Muscle layer of duodenum (tissue), 2 donors: ENCODE measurements at regions not wholly inside any gene's neighbourhood (a gene's known extent, or its start where the extent isn't known, plus 50 kb on each side); places are given as distances from the start of the nearest gene placed in this dataset.

Experiments
- H3K27ac ChIP-seq: one replicate; pipeline ENCODE4 v1.7.0; 2013; ENCODE audit warnings: mild to moderate bottlenecking, low read length
- H3K27me3 ChIP-seq: one replicate; pipeline ENCODE4 v1.7.0; 2013; ENCODE audit warnings: low read depth, mild to moderate bottlenecking, control low read depth, low read length
- H3K36me3 ChIP-seq, 2 donors: one replicate each; pipeline ENCODE4 v1.7.0; 2013; ENCODE audit warnings: low read length in 2 of 2, control low read depth in 1 of 2, mild to moderate bottlenecking in 1 of 2; ENCODE audit not compliant: insufficient read depth in 2 of 2, control insufficient read depth in 1 of 2
- H3K4me1 ChIP-seq, 2 donors: one replicate each; pipeline ENCODE4 v1.7.0; 2013; ENCODE audit warnings: low read length in 2 of 2, mild to moderate bottlenecking in 2 of 2, control low read depth in 1 of 2, moderate library complexity in 1 of 2; ENCODE audit not compliant: insufficient read depth in 2 of 2, control insufficient read depth in 1 of 2
- H3K4me3 ChIP-seq, 2 donors: one replicate each; pipeline ENCODE4 v1.7.0; 2013; ENCODE audit warnings: low read length in 2 of 2, low read depth in 1 of 2, mild to moderate bottlenecking in 1 of 2
- H3K9me3 ChIP-seq, 2 donors: one replicate each; pipeline ENCODE4 v1.7.0; 2013; ENCODE audit warnings: low read length in 2 of 2, control low read depth in 1 of 2, mild to moderate bottlenecking in 1 of 2; ENCODE audit not compliant: control insufficient read depth in 1 of 2
- donor health status: healthy.

- no peaks in the 10 kb centered on the region for H3K36me3 ChIP-seq
These were observed 135.3 kb downstream of the ADSS2 start for GRCh38 chr1:244316407-244316806.

GRCh38 chr1:244316986-244317655, 134.6 kb downstream of the ADSS2 start:
- Histone ChIP-seq H3K4me3 (no peak overlapping the region), H3K36me3 (no peaks in the 10 kb centered on the region), H3K27ac (no peak overlapping the region), H3K9me3 (no peaks in the 10 kb centered on the region), H3K4me1 (peaks cover 0 to 3% of the 10 kb centered on the region in 2 donors), H3K27me3 (no peaks in the 10 kb centered on the region)

More at GRCh38 chr1:244316407-244316806, 135.3 kb downstream of the ADSS2 start:
- no peak overlapping the region for H3K4me3 ChIP-seq
- no peaks in the 10 kb centered on the region for H3K9me3 ChIP-seq
- no peaks in the 10 kb centered on the region for H3K27me3 ChIP-seq
- no peak overlapping the region for H3K27ac ChIP-seq
- no peaks in the 10 kb centered on the region for H3K4me1 ChIP-seq

DNA sequence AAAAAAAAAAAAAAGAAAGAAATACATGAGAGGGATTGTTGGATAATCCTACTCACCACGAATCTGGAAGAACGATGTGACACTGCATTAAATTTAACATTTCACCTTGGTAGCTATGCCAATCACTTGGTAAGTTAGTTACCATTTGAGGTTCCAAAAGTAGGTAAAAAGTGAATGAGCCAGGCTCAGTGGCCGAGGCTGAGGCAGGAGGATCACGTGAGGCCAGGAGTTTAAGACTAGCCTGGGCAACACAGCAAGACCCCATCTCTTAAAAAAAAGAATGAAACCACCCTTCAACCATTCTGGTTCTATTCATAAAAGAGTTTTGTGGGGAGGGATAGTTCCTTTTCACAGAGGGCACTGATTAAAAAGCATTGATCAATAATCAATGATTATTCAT, 133.6 kb downstream of the ADSS2 start:
- Histone ChIP-seq H3K27me3 (no peaks in the 10 kb centered on the region), H3K27ac (no peak overlapping the region), H3K4me1 (peaks cover 5 to 9% of the 10 kb centered on the region in 2 donors), H3K36me3 (no peaks in the 10 kb centered on the region), H3K9me3 (no peaks in the 10 kb centered on the region), H3K4me3 (no peak overlapping the region)

DNA sequence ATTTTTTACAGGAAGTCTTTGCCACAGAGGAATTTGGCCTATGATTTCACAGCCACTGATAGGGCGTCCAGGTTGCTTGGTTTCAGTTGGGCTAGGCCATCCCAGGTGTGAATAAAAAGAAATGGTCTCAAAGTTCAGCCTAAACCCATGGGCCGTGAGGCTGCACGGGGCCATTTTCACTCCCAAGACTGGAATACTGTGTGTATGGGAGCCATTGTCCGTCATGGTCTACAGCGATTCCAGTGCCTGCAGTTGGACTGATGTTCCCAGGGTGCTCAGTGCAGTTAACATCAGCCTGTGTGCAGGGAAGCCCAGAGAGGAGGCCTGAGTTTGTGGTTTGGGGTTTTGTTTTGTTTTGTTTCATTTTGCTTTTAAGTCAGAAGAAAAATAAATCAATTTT, 133.2 kb downstream of the ADSS2 start:
- no peaks in the 10 kb centered on the region for H3K36me3 ChIP-seq
- no peaks in the 10 kb centered on the region for H3K9me3 ChIP-seq
- H3K4me1 ChIP-seq = peaks cover 5 to 9% of the 10 kb centered on the region in 2 donors
- no peak overlapping the region for H3K27ac ChIP-seq
- H3K27me3 ChIP-seq = no peaks in the 10 kb centered on the region
- no peak overlapping the region for H3K4me3 ChIP-seq

- no peaks in the 10 kb centered on the region for H3K27me3 ChIP-seq
- peaks cover 5 to 9% of the 10 kb centered on the region in 2 donors for H3K4me1 ChIP-seq
- H3K36me3 ChIP-seq = no peaks in the 10 kb centered on the region
- H3K4me3 ChIP-seq = no peak overlapping the region
- H3K9me3 ChIP-seq = no peaks in the 10 kb centered on the region
- peak overlapping the region; percentile 17 for H3K27ac ChIP-seq
These were observed 132.2 kb downstream of the ADSS2 start for GRCh38 chr1:244319283-244320132.

DNA sequence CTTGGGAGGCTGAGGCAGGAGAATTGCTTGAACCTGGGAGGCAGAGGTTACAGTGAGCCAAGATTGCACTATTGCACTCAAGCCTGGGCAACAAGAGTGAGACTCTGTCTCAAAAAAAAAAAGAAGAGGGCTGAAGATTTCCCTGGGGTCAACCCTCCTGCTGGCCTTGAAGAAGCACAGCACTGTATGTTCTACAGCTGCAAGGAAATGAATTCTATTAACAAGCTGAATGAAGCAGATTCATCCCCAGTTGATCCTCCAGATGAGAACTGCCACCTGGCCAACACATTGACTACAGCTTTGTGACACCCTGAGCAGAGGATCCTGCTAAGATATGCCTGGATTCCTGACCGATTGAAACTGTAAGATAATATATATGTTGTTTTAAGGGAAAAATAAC, 129.5 kb downstream of the ADSS2 start:
- H3K4me3 ChIP-seq = no peak overlapping the region
- no peaks in the 10 kb centered on the region for H3K9me3 ChIP-seq
- H3K27me3 ChIP-seq = no peaks in the 10 kb centered on the region
- peaks cover 5 to 9% of the 10 kb centered on the region in 2 donors for H3K4me1 ChIP-seq
- H3K27ac ChIP-seq = no peak overlapping the region
- H3K36me3 ChIP-seq = no peaks in the 10 kb centered on the region

DNA sequence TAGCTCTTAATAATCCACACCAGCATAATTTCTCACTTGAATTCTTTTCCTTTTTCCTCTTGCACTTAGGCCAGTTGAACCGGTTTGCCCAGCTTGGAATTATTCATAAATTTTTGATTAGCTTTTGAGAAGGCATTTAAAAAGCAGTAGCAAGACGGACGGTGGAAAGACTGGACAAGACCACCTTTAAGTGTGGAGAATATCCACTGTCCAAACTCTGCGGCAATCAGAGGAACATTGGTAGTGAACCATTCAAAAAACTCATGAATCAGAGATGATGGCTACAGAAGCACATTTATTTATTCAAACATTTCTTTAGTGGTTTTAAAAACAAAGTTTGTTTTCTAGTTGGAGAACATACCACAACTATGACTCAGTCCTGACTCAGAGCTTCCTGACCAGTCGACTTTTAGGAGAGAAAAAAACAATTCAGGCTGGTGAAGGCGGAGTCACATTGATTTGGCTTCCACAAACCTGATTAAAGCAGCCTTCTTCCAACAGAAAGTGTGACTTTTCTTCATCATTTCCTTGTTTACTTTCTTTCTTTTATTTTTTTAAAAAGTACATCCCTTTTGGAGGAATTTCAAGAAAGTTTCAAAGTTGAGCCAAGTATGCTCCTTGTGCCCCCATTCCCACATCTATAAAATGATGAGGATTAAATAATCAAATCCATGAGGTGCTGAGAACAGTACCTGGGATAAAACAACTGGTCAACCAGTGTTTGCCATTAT, 128.8 kb downstream of the ADSS2 start:
- Histone ChIP-seq H3K27ac (peak overlapping the region; percentile 77), H3K27me3 (no peaks in the 10 kb centered on the region), H3K4me3 (peak overlapping the region in 1 of 2 donors; percentile 11), H3K36me3 (no peaks in the 10 kb centered on the region), H3K9me3 (no peaks in the 10 kb centered on the region), H3K4me1 (peaks cover 5 to 9% of the 10 kb centered on the region in 2 donors)

DNA sequence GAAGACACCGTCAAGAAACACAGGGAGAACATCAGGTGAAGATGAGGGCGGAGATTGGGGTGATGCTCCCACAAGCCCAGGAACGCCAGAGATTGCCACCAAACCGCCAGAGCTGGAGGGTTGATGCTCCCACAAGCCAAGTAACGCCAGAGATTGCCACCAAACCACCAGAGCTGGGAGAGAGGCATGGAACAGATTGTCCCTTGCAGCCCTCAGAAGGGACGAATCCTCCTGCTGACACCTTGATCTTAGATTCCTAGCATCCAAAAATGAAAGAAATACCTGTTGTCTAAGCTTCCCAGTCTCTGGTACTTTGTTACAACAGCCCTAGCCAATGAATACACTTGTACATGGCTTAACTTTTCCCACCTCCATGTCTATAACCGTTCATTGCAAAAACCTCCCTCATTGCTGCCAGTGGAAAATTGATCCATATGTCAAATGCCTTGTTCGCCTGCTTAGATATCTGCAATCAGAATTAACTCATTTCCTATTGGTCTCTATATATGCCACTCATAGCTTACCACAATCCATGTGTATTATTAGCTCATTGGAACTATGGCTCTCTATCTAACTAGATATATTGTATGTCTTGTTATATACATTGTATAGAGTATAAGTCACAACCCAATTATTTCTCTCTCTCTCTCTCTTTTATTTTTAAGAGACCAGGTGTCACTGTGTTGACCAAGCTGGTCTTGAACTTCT, 127.4 kb downstream of the ADSS2 start:
- H3K4me1 ChIP-seq = peaks cover 5 to 9% of the 10 kb centered on the region in 2 donors
- H3K27ac ChIP-seq = peak overlapping the region; percentile 1
- H3K4me3 ChIP-seq = no peak overlapping the region
- no peaks in the 10 kb centered on the region for H3K27me3 ChIP-seq
- peaks cover 0 to 4% of the 10 kb centered on the region in 2 donors for H3K9me3 ChIP-seq
- H3K36me3 ChIP-seq = no peaks in the 10 kb centered on the region

DNA sequence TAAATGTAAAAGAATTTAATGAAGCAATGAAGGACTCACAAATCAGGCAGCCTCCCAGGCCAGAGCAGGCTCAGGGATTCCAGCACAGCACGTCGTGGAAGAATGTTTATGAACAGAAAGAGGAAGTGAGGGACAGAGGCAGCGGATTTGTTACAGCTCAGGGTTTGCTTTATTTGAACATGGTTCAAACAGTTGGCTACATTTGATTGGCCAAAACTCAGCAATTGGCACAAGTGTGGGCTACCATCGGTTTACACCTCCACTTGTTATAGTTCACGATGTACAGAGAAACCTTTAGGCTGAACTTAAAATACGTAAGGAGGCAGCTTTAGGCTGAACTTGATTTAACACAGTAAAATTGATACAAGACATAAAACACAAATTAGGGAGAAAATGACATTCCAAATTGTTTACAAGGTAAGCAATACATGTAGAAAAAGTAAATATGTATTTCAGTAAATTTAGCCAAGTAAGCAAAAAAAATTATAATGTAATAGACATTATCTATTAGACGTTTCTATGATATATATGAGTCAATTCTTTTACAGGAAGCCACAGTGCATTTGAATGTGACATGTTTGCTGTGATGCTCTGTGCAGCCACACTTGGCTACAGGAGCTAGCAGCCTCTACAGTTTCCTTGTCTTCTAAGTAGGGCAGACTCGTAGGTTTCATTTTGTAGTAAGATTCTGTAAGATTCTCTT, 126.5 kb downstream of the ADSS2 start:
- H3K36me3 ChIP-seq = no peaks in the 10 kb centered on the region
- H3K27me3 ChIP-seq = no peaks in the 10 kb centered on the region
- peak overlapping the region; percentile 1 for H3K27ac ChIP-seq
- H3K4me1 ChIP-seq = peaks cover 5 to 9% of the 10 kb centered on the region in 2 donors
- no peak overlapping the region for H3K4me3 ChIP-seq
- peaks cover 0 to 4% of the 10 kb centered on the region in 2 donors for H3K9me3 ChIP-seq

- H3K27ac ChIP-seq = no peak overlapping the region
- peaks cover 0 to 4% of the 10 kb centered on the region in 2 donors for H3K9me3 ChIP-seq
- H3K27me3 ChIP-seq = no peaks in the 10 kb centered on the region
- no peak overlapping the region for H3K4me3 ChIP-seq
- no peaks in the 10 kb centered on the region for H3K36me3 ChIP-seq
- H3K4me1 ChIP-seq = peaks cover 5 to 6% of the 10 kb centered on the region in 2 donors
These were observed 125.0 kb downstream of the ADSS2 start for GRCh38 chr1:244326757-244327156.
